Central memory CD4-positive, alpha-beta T cell (primary cell): ENCODE measurements at regions not wholly inside any gene's neighbourhood (a gene's known extent, or its start where the extent isn't known, plus 50 kb on each side); places are given as distances from the start of the nearest gene placed in this dataset.

Experiments
- DNase-seq: peaks from one replicate; pipeline ENCODE4 v3.0.0; 2022

GRCh38 chr10:117929327-117930067 lies 117.2 kb downstream of the RAB11FIP2 start:
- DNase-seq, result no peak

GRCh38 chr10:117931078-117931477 lies 115.7 kb downstream of the RAB11FIP2 start:
- no peak for DNase-seq

- DNase-seq, result no peak
These were observed 113.7 kb downstream of the RAB11FIP2 start for GRCh38 chr10:117933036-117933435.

GRCh38 chr10:117934477-117934876 lies 112.3 kb downstream of the RAB11FIP2 start:
- no peak for DNase-seq

DNA sequence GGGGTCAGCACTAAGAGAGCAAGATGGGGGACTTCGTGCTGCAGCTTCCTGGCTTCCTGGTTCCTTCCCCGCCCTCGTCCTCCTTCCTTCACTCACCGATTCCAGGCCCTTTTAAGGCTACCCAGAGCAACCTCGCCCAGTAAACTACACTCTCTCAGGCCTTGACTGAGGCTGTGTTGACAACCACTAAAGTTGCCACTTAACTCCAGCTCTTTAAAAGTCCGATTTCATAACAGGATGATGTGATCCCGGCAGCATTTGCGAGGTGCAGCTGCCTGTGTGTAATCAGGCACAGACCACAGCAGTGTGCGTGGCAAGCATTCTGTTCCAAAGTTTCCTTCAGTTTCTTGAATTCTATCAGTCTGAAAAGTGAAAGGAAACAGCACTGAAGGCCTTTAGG lies 110.6 kb downstream of the RAB11FIP2 start:
- no peak for DNase-seq

- no peak for DNase-seq
These were observed 110.2 kb downstream of the RAB11FIP2 start for GRCh38 chr10:117936566-117936965.

GRCh38 chr10:117936976-117937375 lies 109.8 kb downstream of the RAB11FIP2 start:
- no peak for DNase-seq

GRCh38 chr10:117938104-117938503 lies 108.6 kb downstream of the RAB11FIP2 start:
- DNase-seq, result no peak

GRCh38 chr10:117942226-117942625 lies 104.5 kb downstream of the RAB11FIP2 start:
- DNase-seq, result no peak

GRCh38 chr10:117944676-117945447 lies 101.9 kb downstream of the RAB11FIP2 start:
- DNase-seq, result no peak

GRCh38 chr10:117945651-117946050 lies 101.1 kb downstream of the RAB11FIP2 start:
- DNase-seq, result no peak

DNA sequence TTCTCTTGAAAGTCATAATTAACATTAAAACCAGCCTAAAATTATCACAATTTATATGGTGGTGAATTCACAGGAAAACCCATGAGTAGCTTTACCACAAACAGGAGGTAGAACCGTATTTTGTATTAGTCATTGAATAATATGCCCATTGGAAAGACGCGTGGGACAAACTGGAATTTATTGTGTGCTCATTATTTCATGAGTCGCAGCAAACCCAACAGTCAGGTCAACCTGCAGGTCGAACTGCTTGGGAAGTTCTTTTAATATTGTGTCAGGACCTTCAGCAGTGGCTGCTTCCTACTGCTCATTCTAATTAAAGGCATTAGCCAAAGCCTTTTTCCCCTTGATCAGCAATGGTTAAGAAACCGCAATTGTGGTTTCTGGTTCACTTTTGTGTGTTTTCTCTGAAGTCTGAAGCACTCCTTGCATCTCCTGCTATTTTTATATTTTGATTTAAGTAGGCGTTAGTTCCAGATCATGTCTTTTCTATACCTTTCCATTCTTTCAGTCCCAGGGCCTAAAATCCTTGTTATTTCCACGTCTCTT lies 100.1 kb downstream of the RAB11FIP2 start:
- no peak for DNase-seq

- no peak for DNase-seq
These were observed 98.2 kb downstream of the RAB11FIP2 start for GRCh38 chr10:117948493-117948892.

- no peak for DNase-seq
These were observed 96.3 kb downstream of the RAB11FIP2 start for GRCh38 chr10:117950408-117950807.
